ENCODE measurements at regions not wholly inside any gene's neighbourhood (a gene's known extent, or its start where the extent isn't known, plus 50 kb on each side); places are given as distances from the start of the nearest gene placed in this dataset.
A peak's percentile ranks its signal among the peaks of the same experiment; 100 is the strongest.

DNA sequence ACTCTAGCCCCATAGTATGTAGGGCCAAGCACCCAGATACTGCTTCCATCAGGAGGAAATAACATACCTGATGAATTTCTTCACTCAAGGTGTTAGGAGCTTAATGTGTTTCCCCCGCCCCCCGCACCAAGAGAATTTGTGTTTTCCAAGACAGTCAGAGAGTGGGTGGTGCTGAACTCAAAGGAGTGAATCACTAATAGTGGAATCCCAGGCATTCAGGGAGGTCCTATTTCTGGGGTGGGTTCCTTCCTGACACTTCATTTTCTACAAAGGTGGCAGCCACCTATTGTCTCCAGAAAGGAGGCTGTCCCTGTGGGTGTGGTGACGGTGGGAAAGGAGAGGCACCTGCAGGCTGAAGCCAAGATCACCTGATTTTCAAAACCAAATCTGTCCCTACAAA lies 50.8 kb upstream of the ELF5 start:
- no peaks in the 10 kb centered on the region for H3K27me3 Mint-ChIP-seq (ENCODE audit: low read depth)
- H3K4me1 Mint-ChIP-seq, result no peaks in the 10 kb centered on the region
- H3K9me3 Mint-ChIP-seq, result no peaks in the 10 kb centered on the region
- TF ChIP-seq, protein P1, sequence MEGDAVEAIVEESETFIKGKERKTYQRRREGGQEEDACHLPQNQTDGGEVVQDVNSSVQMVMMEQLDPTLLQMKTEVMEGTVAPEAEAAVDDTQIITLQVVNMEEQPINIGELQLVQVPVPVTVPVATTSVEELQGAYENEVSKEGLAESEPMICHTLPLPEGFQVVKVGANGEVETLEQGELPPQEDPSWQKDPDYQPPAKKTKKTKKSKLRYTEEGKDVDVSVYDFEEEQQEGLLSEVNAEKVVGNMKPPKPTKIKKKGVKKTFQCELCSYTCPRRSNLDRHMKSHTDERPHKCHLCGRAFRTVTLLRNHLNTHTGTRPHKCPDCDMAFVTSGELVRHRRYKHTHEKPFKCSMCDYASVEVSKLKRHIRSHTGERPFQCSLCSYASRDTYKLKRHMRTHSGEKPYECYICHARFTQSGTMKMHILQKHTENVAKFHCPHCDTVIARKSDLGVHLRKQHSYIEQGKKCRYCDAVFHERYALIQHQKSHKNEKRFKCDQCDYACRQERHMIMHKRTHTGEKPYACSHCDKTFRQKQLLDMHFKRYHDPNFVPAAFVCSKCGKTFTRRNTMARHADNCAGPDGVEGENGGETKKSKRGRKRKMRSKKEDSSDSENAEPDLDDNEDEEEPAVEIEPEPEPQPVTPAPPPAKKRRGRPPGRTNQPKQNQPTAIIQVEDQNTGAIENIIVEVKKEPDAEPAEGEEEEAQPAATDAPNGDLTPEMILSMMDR (conservative IDR thresholded peaks at IDR 0.05), result no peak
- no peak for DNase-seq (ENCODE audit: low read depth, low spot score)
- H3K36me3 Mint-ChIP-seq (ENCODE audit: low read depth), result no peaks in the 10 kb centered on the region
- H3K27ac Mint-ChIP-seq (ENCODE audit: unreplicated experiment), result no peak overlapping the region
- no peak overlapping the region for H3K4me3 Mint-ChIP-seq

GRCh38 chr11:34564807-34565241 lies 51.2 kb upstream of the ELF5 start:
- Mint-ChIP-seq H3K36me3 (ENCODE audit: low read depth) (no peaks in the 10 kb centered on the region), H3K27me3 (ENCODE audit: low read depth) (no peaks in the 10 kb centered on the region), H3K27ac (ENCODE audit: unreplicated experiment) (no peak overlapping the region), H3K9me3 (no peaks in the 10 kb centered on the region), H3K4me1 (no peaks in the 10 kb centered on the region), H3K4me3 (no peak overlapping the region)
- DNase-seq (ENCODE audit: low read depth, low spot score), result no peak
- TF ChIP-seq, protein P1 (conservative IDR thresholded peaks at IDR 0.05), result no peak

DNA sequence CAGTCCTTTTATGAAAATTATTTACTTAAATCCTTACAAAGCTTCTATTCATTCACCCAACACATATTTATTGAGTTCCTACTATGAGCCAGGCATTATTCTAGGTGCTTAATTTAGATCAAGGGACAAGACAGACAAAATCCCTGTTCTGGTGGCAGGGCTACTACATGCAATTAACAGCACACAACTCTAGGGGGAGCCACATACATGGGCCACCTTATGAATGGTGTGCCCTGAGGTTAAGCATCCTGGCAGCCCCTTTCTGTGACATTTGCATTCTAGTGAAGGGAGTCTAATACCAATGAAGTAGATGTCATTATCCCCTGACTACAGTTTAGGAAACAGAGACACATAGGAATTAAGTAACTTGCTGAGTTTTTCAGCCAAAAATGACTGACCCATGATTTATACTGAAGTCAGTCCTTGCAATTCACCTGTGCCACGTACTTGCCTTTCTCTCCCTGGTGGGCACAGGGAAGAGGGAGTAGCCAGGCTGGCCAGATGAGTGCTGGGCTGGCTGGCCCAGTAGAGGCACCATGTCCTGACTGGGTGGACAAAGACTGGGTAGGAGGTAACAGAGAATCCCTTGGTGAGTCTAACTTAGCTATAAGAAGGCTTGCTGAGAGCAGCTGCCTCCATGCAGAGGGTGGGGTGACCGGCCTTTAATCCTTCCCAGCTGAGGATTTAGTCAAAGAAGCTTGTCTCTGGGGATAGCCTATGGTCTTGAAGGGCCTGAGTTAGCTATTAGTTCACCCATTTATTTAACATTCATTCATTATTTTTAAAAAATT lies 52.0 kb upstream of the ELF5 start:
- Mint-ChIP-seq H3K4me3 (no peak overlapping the region), H3K4me1 (no peaks in the 10 kb centered on the region), H3K27ac (ENCODE audit: unreplicated experiment) (no peak overlapping the region), H3K36me3 (ENCODE audit: low read depth) (no peaks in the 10 kb centered on the region), H3K27me3 (ENCODE audit: low read depth) (no peaks in the 10 kb centered on the region), H3K9me3 (no peaks in the 10 kb centered on the region)
- TF ChIP-seq, protein P1 (conservative IDR thresholded peaks at IDR 0.05), result peak; percentile 60
- DNase-seq (ENCODE audit: low read depth, low spot score), result no peak

GRCh38 chr11:34566208-34566551 lies 52.6 kb upstream of the ELF5 start:
- no peak for DNase-seq (ENCODE audit: low read depth, low spot score)
- no peaks in the 10 kb centered on the region for H3K36me3 Mint-ChIP-seq (ENCODE audit: low read depth)
- TF ChIP-seq, protein P1 (conservative IDR thresholded peaks at IDR 0.05), result no peak
- no peak overlapping the region for H3K4me3 Mint-ChIP-seq
- H3K9me3 Mint-ChIP-seq, result no peaks in the 10 kb centered on the region
- no peak overlapping the region for H3K27ac Mint-ChIP-seq (ENCODE audit: unreplicated experiment)
- H3K4me1 Mint-ChIP-seq, result no peaks in the 10 kb centered on the region
- no peaks in the 10 kb centered on the region for H3K27me3 Mint-ChIP-seq (ENCODE audit: low read depth)

- TF ChIP-seq, protein P1 (conservative IDR thresholded peaks at IDR 0.05), result no peak
- no peak overlapping the region for H3K27ac Mint-ChIP-seq (ENCODE audit: unreplicated experiment)
- no peaks in the 10 kb centered on the region for H3K4me1 Mint-ChIP-seq
- no peaks in the 10 kb centered on the region for H3K9me3 Mint-ChIP-seq
- H3K27me3 Mint-ChIP-seq (ENCODE audit: low read depth), result no peaks in the 10 kb centered on the region
- DNase-seq (ENCODE audit: low read depth, low spot score), result no peak
- no peak overlapping the region for H3K4me3 Mint-ChIP-seq
- H3K36me3 Mint-ChIP-seq (ENCODE audit: low read depth), result no peaks in the 10 kb centered on the region
Measured at GRCh38 chr11:34566736-34567135, 53.1 kb upstream of the ELF5 start.

Data from neural crest cell (in vitro differentiated cells).